22Rv1 (cell line): ENCODE measurements at regions not wholly inside any gene's neighbourhood (a gene's known extent, or its start where the extent isn't known, plus 50 kb on each side); places are given as distances from the start of the nearest gene placed in this dataset.

Source experiments
- ZFX ChIP-seq: fragments of 450-650 bp; IDR thresholded peaks from 2 replicates; pipeline ENCODE4 v1.6.1; 2017; ENCODE audit warnings: antibody characterized with exemption, borderline replicate concordance
- TF ChIP-seq, protein P1 (sequence below): fragments of 450-650 bp; IDR thresholded peaks from 2 replicates; pipeline ENCODE4 v1.5.1; 2017; ENCODE audit warnings: mild to moderate bottlenecking

DNA sequence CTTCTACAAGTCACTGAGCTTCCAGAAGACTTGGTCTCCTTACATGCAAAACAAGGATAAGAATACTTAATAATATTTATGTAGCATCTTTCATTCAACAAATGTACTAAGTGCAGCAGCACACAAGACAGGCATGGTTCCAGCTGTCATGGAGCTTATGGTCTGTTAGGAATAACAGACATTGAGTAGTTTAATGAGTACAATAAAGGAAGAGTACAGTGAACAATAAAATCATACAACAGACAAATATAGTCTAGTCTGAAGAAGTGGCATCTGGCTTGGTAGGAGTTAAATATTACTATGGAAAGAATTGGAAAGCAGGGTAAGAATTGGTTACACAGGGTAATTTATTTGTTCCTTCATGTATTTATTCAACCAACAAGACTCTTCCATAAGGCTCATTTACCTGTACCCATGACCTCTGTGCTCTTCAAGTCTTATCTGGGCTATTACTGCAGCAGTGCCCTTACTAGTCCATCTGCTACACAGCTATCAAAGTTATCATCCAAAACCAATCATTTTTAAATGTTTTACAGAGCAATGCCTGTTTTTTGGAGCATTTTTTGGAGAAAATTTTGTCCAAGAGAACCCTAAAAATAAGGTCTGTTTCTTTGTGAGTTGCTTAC lies 101.1 kb upstream of the RPL34 start:
- TF ChIP-seq, protein P1, sequence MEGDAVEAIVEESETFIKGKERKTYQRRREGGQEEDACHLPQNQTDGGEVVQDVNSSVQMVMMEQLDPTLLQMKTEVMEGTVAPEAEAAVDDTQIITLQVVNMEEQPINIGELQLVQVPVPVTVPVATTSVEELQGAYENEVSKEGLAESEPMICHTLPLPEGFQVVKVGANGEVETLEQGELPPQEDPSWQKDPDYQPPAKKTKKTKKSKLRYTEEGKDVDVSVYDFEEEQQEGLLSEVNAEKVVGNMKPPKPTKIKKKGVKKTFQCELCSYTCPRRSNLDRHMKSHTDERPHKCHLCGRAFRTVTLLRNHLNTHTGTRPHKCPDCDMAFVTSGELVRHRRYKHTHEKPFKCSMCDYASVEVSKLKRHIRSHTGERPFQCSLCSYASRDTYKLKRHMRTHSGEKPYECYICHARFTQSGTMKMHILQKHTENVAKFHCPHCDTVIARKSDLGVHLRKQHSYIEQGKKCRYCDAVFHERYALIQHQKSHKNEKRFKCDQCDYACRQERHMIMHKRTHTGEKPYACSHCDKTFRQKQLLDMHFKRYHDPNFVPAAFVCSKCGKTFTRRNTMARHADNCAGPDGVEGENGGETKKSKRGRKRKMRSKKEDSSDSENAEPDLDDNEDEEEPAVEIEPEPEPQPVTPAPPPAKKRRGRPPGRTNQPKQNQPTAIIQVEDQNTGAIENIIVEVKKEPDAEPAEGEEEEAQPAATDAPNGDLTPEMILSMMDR: no peak
- TF ChIP-seq ZFX: no peak
